ENCODE measurements at regions not wholly inside any gene's neighbourhood (a gene's known extent, or its start where the extent isn't known, plus 50 kb on each side); places are given as distances from the start of the nearest gene placed in this dataset.

GRCh38 chr7:20861468-20861867 lies 74.8 kb upstream of the SP8 start:
- no peak overlapping the region for H3K4me3 ChIP-seq (ENCODE audit: low read length)
- H3K27ac ChIP-seq (ENCODE audit: low read length), result no peak overlapping the region
- Mint-ChIP-seq H3K36me3 (no peaks in the 10 kb centered on the region), H3K9me3 (peaks cover 0 to 3% of the 10 kb centered on the region in 2 donors), H3K4me3 (no peak overlapping the region), H3K27me3 (ENCODE audit: low read depth in 2 of 2) (no peaks in the 10 kb centered on the region), H3K4me1 (no peaks in the 10 kb centered on the region), H3K27ac (no peak overlapping the region)
- ATAC-seq (no peak), DNase-seq (no peak)
- H3K27me3 ChIP-seq (ENCODE audit: control insufficient read depth, insufficient read depth, low read length), result no peaks in the 10 kb centered on the region
- WGBS (ENCODE audit: insufficient coverage), result 95% methylated on average over 4 of the region's 4 CpGs
- no peaks in the 10 kb centered on the region for H3K4me1 ChIP-seq (ENCODE audit: control insufficient read depth, insufficient read depth, low read length)
- H3K9me3 ChIP-seq (ENCODE audit: control insufficient read depth, insufficient read depth, low read length), result no peaks in the 10 kb centered on the region
- no peaks in the 10 kb centered on the region for H3K36me3 ChIP-seq (ENCODE audit: control insufficient read depth, insufficient read depth, low read length)
- TF ChIP-seq CTCF (IDR thresholded peaks at IDR 0.05), result no peak
- intact Hi-C loops (cut with micrococcal nuclease), result no loop called here

- no peak for ATAC-seq
- H3K9me3 Mint-ChIP-seq, result peaks cover 0 to 3% of the 10 kb centered on the region in 2 donors
- H3K27me3 ChIP-seq (ENCODE audit: control insufficient read depth, insufficient read depth, low read length), result no peaks in the 10 kb centered on the region
- no peak overlapping the region for H3K27ac ChIP-seq (ENCODE audit: low read length)
- H3K27me3 Mint-ChIP-seq (ENCODE audit: low read depth in 2 of 2), result no peaks in the 10 kb centered on the region
- H3K9me3 ChIP-seq (ENCODE audit: control insufficient read depth, insufficient read depth, low read length), result no peaks in the 10 kb centered on the region
- H3K4me3 Mint-ChIP-seq, result no peak overlapping the region
- H3K27ac Mint-ChIP-seq, result no peak overlapping the region
- DNase-seq, result no peak
- intact Hi-C loops (cut with micrococcal nuclease), result no loop called here
- H3K36me3 ChIP-seq (ENCODE audit: control insufficient read depth, insufficient read depth, low read length), result no peaks in the 10 kb centered on the region
- no peak overlapping the region for H3K4me3 ChIP-seq (ENCODE audit: low read length)
- no peaks in the 10 kb centered on the region for H3K4me1 Mint-ChIP-seq
- 92% methylated on average over 3 of the region's 4 CpGs for WGBS (ENCODE audit: insufficient coverage)
- no peak for TF ChIP-seq CTCF (IDR thresholded peaks at IDR 0.05)
- H3K36me3 Mint-ChIP-seq, result no peaks in the 10 kb centered on the region
- H3K4me1 ChIP-seq (ENCODE audit: control insufficient read depth, insufficient read depth, low read length), result no peaks in the 10 kb centered on the region
Measured at GRCh38 chr7:20862554-20862953, 75.9 kb upstream of the SP8 start.

DNA sequence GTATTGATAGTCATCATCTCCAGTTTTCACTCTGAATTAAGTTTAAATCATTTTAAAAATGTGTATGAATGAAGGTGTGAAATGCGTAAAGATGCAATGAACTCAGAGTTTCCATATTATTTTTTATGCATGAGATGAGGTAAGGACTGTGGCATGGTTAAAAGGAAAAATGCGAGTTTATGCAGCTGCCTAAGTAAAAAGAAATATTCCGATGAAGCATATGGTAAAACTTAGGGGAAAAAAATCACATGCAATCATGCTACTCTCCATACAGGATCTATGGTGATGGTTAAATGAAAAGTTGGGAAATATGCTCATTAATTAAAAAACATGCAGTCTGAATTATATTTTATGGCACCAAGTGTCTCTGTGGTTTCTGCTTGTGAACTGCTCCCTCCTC lies 77.5 kb upstream of the SP8 start:
- no peak overlapping the region for H3K4me3 ChIP-seq (ENCODE audit: low read length)
- H3K27ac ChIP-seq (ENCODE audit: low read length), result no peak overlapping the region
- H3K4me3 Mint-ChIP-seq, result no peak overlapping the region
- ATAC-seq, result no peak
- no peaks in the 10 kb centered on the region for H3K36me3 ChIP-seq (ENCODE audit: control insufficient read depth, insufficient read depth, low read length)
- H3K9me3 ChIP-seq (ENCODE audit: control insufficient read depth, insufficient read depth, low read length), result no peaks in the 10 kb centered on the region
- 86% methylated on average over 2 of the region's 3 CpGs for WGBS (ENCODE audit: insufficient coverage)
- DNase-seq, result no peak
- no peaks in the 10 kb centered on the region for H3K4me1 Mint-ChIP-seq
- H3K36me3 Mint-ChIP-seq, result no peaks in the 10 kb centered on the region
- no peak overlapping the region for H3K27ac Mint-ChIP-seq
- peaks cover 0 to 2% of the 10 kb centered on the region in 2 donors for H3K9me3 Mint-ChIP-seq
- no peak for TF ChIP-seq CTCF (IDR thresholded peaks at IDR 0.05)
- H3K4me1 ChIP-seq (ENCODE audit: control insufficient read depth, insufficient read depth, low read length), result no peaks in the 10 kb centered on the region
- intact Hi-C loops (cut with micrococcal nuclease), result no loop called here
- no peaks in the 10 kb centered on the region for H3K27me3 Mint-ChIP-seq (ENCODE audit: low read depth in 2 of 2)
- no peaks in the 10 kb centered on the region for H3K27me3 ChIP-seq (ENCODE audit: control insufficient read depth, insufficient read depth, low read length)

GRCh38 chr7:20865684-20866083 lies 79.0 kb upstream of the SP8 start:
- H3K9me3 Mint-ChIP-seq, result peaks cover 0 to 2% of the 10 kb centered on the region in 2 donors
- H3K4me3 Mint-ChIP-seq, result no peak overlapping the region
- intact Hi-C loops (cut with micrococcal nuclease), result no loop called here
- TF ChIP-seq CTCF (IDR thresholded peaks at IDR 0.05), result no peak
- DNase-seq (no peak), ATAC-seq (no peak)
- Histone ChIP-seq H3K4me1 (ENCODE audit: control insufficient read depth, insufficient read depth, low read length) (no peaks in the 10 kb centered on the region), H3K4me3 (ENCODE audit: low read length) (no peak overlapping the region), H3K36me3 (ENCODE audit: control insufficient read depth, insufficient read depth, low read length) (no peaks in the 10 kb centered on the region), H3K27ac (ENCODE audit: low read length) (no peak overlapping the region), H3K9me3 (ENCODE audit: control insufficient read depth, insufficient read depth, low read length) (no peaks in the 10 kb centered on the region), H3K27me3 (ENCODE audit: control insufficient read depth, insufficient read depth, low read length) (no peaks in the 10 kb centered on the region)
- WGBS (ENCODE audit: insufficient coverage), result 80% methylated on average over 6 of the region's 6 CpGs
- H3K36me3 Mint-ChIP-seq, result no peaks in the 10 kb centered on the region
- H3K27me3 Mint-ChIP-seq (ENCODE audit: low read depth in 2 of 2), result no peaks in the 10 kb centered on the region
- no peak overlapping the region for H3K27ac Mint-ChIP-seq
- no peaks in the 10 kb centered on the region for H3K4me1 Mint-ChIP-seq
